ENCODE measurements at regions not wholly inside any gene's neighbourhood (a gene's known extent, or its start where the extent isn't known, plus 50 kb on each side); places are given as distances from the start of the nearest gene placed in this dataset.

DNA sequence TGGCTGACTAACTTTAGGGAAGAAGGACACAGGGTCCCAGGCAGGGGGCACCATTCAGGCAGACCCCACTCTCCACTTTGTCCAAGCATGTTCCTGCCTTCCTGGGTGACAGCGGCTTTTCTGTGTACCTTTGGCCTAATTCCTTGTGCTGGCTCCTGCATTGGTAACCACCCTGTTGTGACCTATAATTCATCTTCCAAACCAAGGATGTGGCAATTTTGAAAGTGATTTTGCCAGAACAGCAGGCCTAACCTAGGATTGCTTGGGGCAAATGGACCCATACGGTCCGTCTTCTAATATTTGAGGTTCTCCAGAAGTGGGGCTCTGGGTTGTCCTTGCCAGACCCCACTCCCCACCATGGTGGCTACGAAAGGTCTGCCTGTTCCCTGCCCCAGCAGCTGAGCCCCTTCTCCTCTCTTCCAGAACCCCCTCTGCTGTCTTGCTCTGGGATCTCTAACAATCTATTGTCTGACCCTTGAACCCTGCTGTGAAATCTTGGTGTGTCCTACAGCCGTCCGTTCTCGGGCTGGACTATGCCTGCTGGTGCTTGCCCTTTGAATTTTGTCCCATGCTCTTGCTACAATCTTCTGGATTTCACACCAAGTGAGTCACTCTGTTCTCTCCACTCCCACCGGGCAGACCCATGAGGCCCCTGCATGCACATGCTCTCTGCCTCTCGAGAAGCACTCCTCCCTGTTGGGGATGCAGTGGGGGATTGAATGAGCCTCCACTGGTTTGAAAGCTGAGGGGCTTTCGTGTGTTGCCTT lies 316.0 kb downstream of the CXCL12 start:
- TF ChIP-seq ZC3H10 (CRISPR knock-in tag; IDR thresholded peaks at IDR 0.05), result no peak
- ATAC-seq, result no peak

DNA sequence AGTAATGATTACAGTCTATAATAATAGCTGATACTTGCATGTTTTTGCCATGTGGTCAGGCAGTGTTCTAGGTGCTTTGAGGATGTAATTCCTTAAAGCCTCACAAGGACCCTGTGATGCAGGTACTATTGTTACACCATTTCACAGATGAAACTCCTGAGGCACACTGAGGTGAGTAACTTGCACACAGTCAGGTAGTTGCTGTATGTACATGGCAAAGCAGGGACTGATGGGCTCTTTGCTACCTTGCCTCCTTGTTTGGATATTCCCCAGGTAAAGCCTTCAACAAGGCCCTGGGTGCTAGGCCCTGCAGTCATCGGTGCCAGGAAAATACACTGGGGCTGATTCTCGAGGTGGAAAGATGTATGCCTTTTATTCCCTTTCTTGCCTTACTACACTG lies 317.5 kb downstream of the CXCL12 start:
- ATAC-seq, result no peak
- no peak for TF ChIP-seq ISL1 (CRISPR knock-in tag; IDR thresholded peaks at IDR 0.05)

DNA sequence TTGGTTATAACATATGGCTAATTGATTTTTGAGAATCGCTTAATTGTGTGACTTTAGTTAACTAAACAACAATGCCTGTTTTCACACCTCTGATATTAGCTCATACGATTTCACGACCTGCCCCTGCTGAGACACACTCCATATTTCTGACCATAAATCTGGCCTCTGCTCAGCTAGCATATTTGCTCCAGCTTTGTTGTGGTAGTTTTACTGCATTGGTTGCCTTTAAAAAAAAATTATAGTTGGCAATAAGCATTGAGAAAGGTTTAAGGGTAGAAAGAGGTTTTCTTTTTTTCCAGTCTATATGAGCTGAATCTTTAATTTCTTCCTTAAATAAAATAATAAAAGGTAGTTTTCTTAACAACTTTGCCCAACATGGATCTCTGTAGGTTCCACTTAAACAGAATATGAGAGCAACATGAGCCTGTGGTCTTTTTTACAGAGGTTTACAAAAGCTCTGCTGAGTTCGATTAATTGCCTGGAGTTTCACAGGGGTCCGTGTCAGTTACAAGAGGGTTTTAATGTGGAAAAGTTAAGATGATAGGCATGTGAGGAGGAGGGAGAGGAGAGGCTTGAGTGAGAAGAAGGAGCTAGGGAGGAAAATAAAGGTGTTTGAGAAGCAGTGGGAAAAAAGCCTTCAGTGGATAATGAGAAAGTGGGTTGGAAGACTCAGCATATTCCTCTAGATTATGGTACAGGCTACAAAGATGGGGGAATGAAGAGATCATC lies 318.2 kb downstream of the CXCL12 start:
- TF ChIP-seq GLIS3 (CRISPR knock-in tag; IDR thresholded peaks at IDR 0.05), result no peak
- TF ChIP-seq ZFP3 (CRISPR knock-in tag; IDR thresholded peaks at IDR 0.05), result no peak
- TF ChIP-seq ZNF70 (CRISPR knock-in tag; IDR thresholded peaks at IDR 0.05), result no peak
- no peak for TF ChIP-seq TOX (CRISPR knock-in tag; IDR thresholded peaks at IDR 0.05; ENCODE audit: borderline replicate concordance)
- TF ChIP-seq OSR1 (CRISPR knock-in tag; IDR thresholded peaks at IDR 0.05), result no peak
- TF ChIP-seq ISL1 (CRISPR knock-in tag; IDR thresholded peaks at IDR 0.05), result no peak
- no peak for TF ChIP-seq ESRRG (CRISPR knock-in tag; IDR thresholded peaks at IDR 0.05)
- no peak for TF ChIP-seq ARNTL (CRISPR knock-in tag; IDR thresholded peaks at IDR 0.05; ENCODE audit: borderline replicate concordance, low read depth)
- no peak for TF ChIP-seq RARB (CRISPR knock-in tag; IDR thresholded peaks at IDR 0.05)
- TF ChIP-seq, protein P1, sequence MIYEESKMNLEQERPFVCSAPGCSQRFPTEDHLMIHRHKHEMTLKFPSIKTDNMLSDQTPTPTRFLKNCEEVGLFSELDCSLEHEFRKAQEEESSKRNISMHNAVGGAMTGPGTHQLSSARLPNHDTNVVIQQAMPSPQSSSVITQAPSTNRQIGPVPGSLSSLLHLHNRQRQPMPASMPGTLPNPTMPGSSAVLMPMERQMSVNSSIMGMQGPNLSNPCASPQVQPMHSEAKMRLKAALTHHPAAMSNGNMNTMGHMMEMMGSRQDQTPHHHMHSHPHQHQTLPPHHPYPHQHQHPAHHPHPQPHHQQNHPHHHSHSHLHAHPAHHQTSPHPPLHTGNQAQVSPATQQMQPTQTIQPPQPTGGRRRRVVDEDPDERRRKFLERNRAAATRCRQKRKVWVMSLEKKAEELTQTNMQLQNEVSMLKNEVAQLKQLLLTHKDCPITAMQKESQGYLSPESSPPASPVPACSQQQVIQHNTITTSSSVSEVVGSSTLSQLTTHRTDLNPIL (CRISPR knock-in tag; IDR thresholded peaks at IDR 0.05; ENCODE audit: low read depth), result no peak
- ATAC-seq, result no peak

DNA sequence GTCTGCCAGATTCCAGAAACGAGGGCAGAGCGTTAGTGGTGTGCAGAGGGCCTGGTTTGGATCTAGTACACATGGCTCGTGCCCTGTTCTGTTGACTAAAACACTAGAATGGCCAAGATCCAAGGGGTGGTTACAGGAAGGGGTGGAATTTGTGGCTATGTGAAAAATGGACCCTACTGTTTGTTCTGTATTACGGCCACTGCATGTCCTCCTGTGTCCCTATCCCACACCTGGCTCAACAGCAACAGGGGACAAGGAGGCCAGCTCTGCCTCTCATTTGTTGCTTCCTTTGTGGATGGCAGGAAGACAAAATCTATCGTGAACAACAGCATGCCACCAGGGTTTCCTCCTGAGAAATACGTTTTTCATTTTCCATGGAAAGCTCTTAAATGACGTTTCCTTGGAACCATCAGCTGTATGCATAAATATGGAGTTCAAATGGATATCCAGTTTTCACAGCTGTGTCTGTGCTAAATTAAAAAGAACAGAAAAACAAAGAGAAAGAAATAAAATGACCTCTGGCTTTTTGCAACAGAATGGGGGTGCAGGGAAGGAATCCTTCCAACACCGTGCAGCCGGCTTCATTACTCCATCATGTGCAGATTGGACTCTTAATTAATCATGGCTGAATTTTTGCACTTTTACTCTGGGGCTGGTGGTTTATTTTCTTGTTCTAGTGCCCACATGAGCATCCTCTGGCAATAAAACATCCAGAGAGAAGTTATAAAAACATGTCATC lies 318.9 kb downstream of the CXCL12 start:
- ATAC-seq, result no peak
- TF ChIP-seq, protein P1 (CRISPR knock-in tag; IDR thresholded peaks at IDR 0.05; ENCODE audit: low read depth), result no peak
- TF ChIP-seq PPARA (CRISPR knock-in tag; IDR thresholded peaks at IDR 0.05; ENCODE audit: borderline replicate concordance) (no peak), RARB (CRISPR knock-in tag; IDR thresholded peaks at IDR 0.05) (no peak), BACH2 (CRISPR knock-in tag; IDR thresholded peaks at IDR 0.05; ENCODE audit: borderline replicate concordance) (no peak), GLIS3 (CRISPR knock-in tag; IDR thresholded peaks at IDR 0.05) (no peak), ARNTL (CRISPR knock-in tag; IDR thresholded peaks at IDR 0.05; ENCODE audit: borderline replicate concordance, low read depth) (no peak), TCF4 (CRISPR knock-in tag; IDR thresholded peaks at IDR 0.05; ENCODE audit: borderline replicate concordance) (no peak), ZC3H10 (CRISPR knock-in tag; IDR thresholded peaks at IDR 0.05) (no peak), TOX (CRISPR knock-in tag; IDR thresholded peaks at IDR 0.05; ENCODE audit: borderline replicate concordance) (no peak), CSDC2 (CRISPR knock-in tag; IDR thresholded peaks at IDR 0.05) (no peak), ZFP30 (CRISPR knock-in tag; IDR thresholded peaks at IDR 0.05) (no peak), ZNF565 (CRISPR knock-in tag; conservative IDR thresholded peaks at IDR 0.05; ENCODE audit: low read depth) (no peak), SNAI2 (CRISPR knock-in tag; IDR thresholded peaks at IDR 0.05) (no peak), ZNF70 (CRISPR knock-in tag; IDR thresholded peaks at IDR 0.05) (no peak), ISL1 (CRISPR knock-in tag; IDR thresholded peaks at IDR 0.05) (no peak), OSR1 (CRISPR knock-in tag; IDR thresholded peaks at IDR 0.05) (no peak)
- TF ChIP-seq, protein P2, sequence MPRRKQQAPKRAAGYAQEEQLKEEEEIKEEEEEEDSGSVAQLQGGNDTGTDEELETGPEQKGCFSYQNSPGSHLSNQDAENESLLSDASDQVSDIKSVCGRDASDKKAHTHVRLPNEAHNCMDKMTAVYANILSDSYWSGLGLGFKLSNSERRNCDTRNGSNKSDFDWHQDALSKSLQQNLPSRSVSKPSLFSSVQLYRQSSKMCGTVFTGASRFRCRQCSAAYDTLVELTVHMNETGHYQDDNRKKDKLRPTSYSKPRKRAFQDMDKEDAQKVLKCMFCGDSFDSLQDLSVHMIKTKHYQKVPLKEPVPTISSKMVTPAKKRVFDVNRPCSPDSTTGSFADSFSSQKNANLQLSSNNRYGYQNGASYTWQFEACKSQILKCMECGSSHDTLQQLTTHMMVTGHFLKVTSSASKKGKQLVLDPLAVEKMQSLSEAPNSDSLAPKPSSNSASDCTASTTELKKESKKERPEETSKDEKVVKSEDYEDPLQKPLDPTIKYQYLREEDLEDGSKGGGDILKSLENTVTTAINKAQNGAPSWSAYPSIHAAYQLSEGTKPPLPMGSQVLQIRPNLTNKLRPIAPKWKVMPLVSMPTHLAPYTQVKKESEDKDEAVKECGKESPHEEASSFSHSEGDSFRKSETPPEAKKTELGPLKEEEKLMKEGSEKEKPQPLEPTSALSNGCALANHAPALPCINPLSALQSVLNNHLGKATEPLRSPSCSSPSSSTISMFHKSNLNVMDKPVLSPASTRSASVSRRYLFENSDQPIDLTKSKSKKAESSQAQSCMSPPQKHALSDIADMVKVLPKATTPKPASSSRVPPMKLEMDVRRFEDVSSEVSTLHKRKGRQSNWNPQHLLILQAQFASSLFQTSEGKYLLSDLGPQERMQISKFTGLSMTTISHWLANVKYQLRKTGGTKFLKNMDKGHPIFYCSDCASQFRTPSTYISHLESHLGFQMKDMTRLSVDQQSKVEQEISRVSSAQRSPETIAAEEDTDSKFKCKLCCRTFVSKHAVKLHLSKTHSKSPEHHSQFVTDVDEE (CRISPR knock-in tag; IDR thresholded peaks at IDR 0.05), result no peak
- TF ChIP-seq, protein P3, sequence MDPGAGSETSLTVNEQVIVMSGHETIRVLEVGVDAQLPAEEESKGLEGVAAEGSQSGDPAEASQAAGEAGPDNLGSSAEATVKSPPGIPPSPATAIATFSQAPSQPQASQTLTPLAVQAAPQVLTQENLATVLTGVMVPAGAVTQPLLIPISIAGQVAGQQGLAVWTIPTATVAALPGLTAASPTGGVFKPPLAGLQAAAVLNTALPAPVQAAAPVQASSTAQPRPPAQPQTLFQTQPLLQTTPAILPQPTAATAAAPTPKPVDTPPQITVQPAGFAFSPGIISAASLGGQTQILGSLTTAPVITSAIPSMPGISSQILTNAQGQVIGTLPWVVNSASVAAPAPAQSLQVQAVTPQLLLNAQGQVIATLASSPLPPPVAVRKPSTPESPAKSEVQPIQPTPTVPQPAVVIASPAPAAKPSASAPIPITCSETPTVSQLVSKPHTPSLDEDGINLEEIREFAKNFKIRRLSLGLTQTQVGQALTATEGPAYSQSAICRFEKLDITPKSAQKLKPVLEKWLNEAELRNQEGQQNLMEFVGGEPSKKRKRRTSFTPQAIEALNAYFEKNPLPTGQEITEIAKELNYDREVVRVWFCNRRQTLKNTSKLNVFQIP (CRISPR knock-in tag; IDR thresholded peaks at IDR 0.05; ENCODE audit: borderline replicate concordance, low read depth), result no peak

Measured in SK-N-SH treated with all-trans-retinoic acid at 6 μM for 48 hours (cell line).